Fibroblast of villous mesenchyme (primary cell): ENCODE measurements at regions not wholly inside any gene's neighbourhood (a gene's known extent, or its start where the extent isn't known, plus 50 kb on each side); places are given as distances from the start of the nearest gene placed in this dataset.

Experiments
- DNase-seq: peaks from one replicate; pipeline ENCODE4 v3.0.0-alpha.2; 2010; ENCODE audit warnings: low read depth
- H3K4me3 ChIP-seq: 2 replicates; pipeline ENCODE4 v1.5.1; 2011; ENCODE audit warnings: low read depth, mild to moderate bottlenecking, low read length
- TF ChIP-seq, protein P1 (sequence below): IDR thresholded peaks from 2 replicates; pipeline ENCODE4 v1.5.1; 2012; ENCODE audit warnings: low read depth, mild to moderate bottlenecking, low read length; ENCODE audit not compliant: insufficient read depth

GRCh38 chr6:150813319-150813992 is 52.0 kb upstream of the MTHFD1L start:
- no peak for DNase-seq
- no peak overlapping the region for H3K4me3 ChIP-seq
- TF ChIP-seq, protein P1, sequence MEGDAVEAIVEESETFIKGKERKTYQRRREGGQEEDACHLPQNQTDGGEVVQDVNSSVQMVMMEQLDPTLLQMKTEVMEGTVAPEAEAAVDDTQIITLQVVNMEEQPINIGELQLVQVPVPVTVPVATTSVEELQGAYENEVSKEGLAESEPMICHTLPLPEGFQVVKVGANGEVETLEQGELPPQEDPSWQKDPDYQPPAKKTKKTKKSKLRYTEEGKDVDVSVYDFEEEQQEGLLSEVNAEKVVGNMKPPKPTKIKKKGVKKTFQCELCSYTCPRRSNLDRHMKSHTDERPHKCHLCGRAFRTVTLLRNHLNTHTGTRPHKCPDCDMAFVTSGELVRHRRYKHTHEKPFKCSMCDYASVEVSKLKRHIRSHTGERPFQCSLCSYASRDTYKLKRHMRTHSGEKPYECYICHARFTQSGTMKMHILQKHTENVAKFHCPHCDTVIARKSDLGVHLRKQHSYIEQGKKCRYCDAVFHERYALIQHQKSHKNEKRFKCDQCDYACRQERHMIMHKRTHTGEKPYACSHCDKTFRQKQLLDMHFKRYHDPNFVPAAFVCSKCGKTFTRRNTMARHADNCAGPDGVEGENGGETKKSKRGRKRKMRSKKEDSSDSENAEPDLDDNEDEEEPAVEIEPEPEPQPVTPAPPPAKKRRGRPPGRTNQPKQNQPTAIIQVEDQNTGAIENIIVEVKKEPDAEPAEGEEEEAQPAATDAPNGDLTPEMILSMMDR: no peak

DNA sequence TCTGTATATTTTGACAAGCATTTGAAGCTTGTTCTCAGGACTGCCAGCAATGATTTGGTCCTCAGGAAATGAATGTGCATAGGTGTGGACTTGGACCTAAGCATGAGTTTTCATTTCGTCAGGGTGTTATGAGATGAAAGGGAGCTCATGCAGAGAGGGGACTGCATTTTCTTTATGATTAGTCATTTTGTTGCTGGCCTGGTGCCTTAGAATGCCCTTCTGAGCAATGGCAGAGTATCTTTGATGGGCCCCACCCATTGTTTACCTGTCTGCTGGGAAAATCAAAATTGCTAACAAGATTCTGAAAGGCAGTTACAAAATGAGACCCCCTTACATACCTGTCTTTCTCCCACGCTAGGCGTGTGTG is 51.5 kb upstream of the MTHFD1L start:
- no peak overlapping the region for H3K4me3 ChIP-seq
- DNase-seq: no peak
- TF ChIP-seq, protein P1: no peak
